H9 (cell line): ENCODE measurements at regions not wholly inside any gene's neighbourhood (a gene's known extent, or its start where the extent isn't known, plus 50 kb on each side); places are given as distances from the start of the nearest gene placed in this dataset.

Experiments used
- DNase-seq: peaks from one replicate; pipeline ENCODE4 v3.0.0-alpha.2; 2017
- H2AFZ ChIP-seq: one replicate; pipeline ENCODE4 v1.6.1; 2013; ENCODE audit warnings: mild to moderate bottlenecking, low read length, control low read depth, moderate library complexity
- H2AK5ac ChIP-seq: 2 replicates; pipeline ENCODE4 v1.6.1; 2013; ENCODE audit warnings: low read length, control low read depth, mixed read lengths; ENCODE audit not compliant: insufficient read length
- H2BK120ac ChIP-seq: one replicate; pipeline ENCODE4 v1.6.1; 2013; ENCODE audit warnings: low read depth, mild to moderate bottlenecking, low read length, control low read depth, inconsistent platforms; ENCODE audit not compliant: poor library complexity, severe bottlenecking
- H2BK12ac ChIP-seq: 2 replicates; pipeline ENCODE4 v1.6.1; 2013; ENCODE audit warnings: low read length, control low read depth, mixed read lengths, low read depth; ENCODE audit not compliant: insufficient read length
- H2BK15ac ChIP-seq: 2 replicates; pipeline ENCODE4 v1.6.1; 2013; ENCODE audit warnings: low read depth, low read length, control low read depth
- H2BK20ac ChIP-seq: one replicate; pipeline ENCODE4 v1.6.1; 2013; ENCODE audit warnings: low read depth, mild to moderate bottlenecking, low read length, control low read depth, inconsistent platforms; ENCODE audit not compliant: poor library complexity, severe bottlenecking
- H2BK5ac ChIP-seq: 2 replicates; pipeline ENCODE4 v1.6.1; 2013; ENCODE audit warnings: low read length, control low read depth, mixed read lengths; ENCODE audit not compliant: insufficient read length
- H3K14ac ChIP-seq: 2 replicates; pipeline ENCODE4 v1.6.1; 2013; ENCODE audit warnings: low read length, control low read depth; ENCODE audit not compliant: insufficient read depth
- H3K18ac ChIP-seq: 2 replicates; pipeline ENCODE4 v1.6.1; 2013; ENCODE audit warnings: low read depth, mild to moderate bottlenecking, mixed read lengths, low read length, control low read depth; ENCODE audit not compliant: insufficient read length
- H3K23ac ChIP-seq: 2 replicates; pipeline ENCODE4 v1.6.1; 2013; ENCODE audit warnings: low read length, control low read depth, mixed read lengths, low read depth; ENCODE audit not compliant: insufficient read length
- H3K23me2 ChIP-seq: 2 replicates; pipeline ENCODE4 v1.6.1; 2013; ENCODE audit warnings: low read depth, mild to moderate bottlenecking, mixed read lengths, low read length, control low read depth; ENCODE audit not compliant: insufficient read length, poor library complexity, severe bottlenecking
- H3K27ac ChIP-seq: 2 replicates; pipeline ENCODE4 v1.5.1; 2013; ENCODE audit warnings: low read length, control low read depth, mixed read lengths, low read depth; ENCODE audit not compliant: insufficient read length
- H3K27me3 ChIP-seq: 2 replicates; pipeline ENCODE4 v1.6.1; 2013; ENCODE audit warnings: low read length, control low read depth, inconsistent platforms; ENCODE audit not compliant: insufficient read depth
- H3K4ac ChIP-seq: 2 replicates; pipeline ENCODE4 v1.6.1; 2013; ENCODE audit warnings: low read depth, mild to moderate bottlenecking, control low read depth, inconsistent platforms, low read length, moderate library complexity
- H3K4me1 ChIP-seq: 2 replicates; pipeline ENCODE4 v1.6.1; 2013; ENCODE audit warnings: low read length, control low read depth, inconsistent platforms; ENCODE audit not compliant: insufficient read depth
- H3K4me2 ChIP-seq: 2 replicates; pipeline ENCODE4 v1.6.1; 2013; ENCODE audit warnings: low read length, control low read depth, mixed read lengths; ENCODE audit not compliant: insufficient read length, insufficient read depth
- H3K56ac ChIP-seq: 2 replicates; pipeline ENCODE4 v1.6.1; 2013; ENCODE audit warnings: low read depth, mild to moderate bottlenecking, mixed read lengths, low read length, control low read depth; ENCODE audit not compliant: insufficient read length
- H3K79me1 ChIP-seq: 2 replicates; pipeline ENCODE4 v1.6.1; 2013; ENCODE audit warnings: low read depth, mild to moderate bottlenecking, moderate library complexity, low read length, control low read depth, inconsistent platforms; ENCODE audit not compliant: insufficient read depth, poor library complexity, severe bottlenecking
- H3K79me2 ChIP-seq: 2 replicates; pipeline ENCODE4 v1.6.1; 2013; ENCODE audit warnings: low read length, control low read depth, inconsistent platforms; ENCODE audit not compliant: insufficient read depth
- H3K9ac ChIP-seq: 2 replicates; pipeline ENCODE4 v1.6.1; 2013; ENCODE audit warnings: low read length, control low read depth, mixed read lengths; ENCODE audit not compliant: insufficient read length; ENCODE audit errors: extremely low read depth
- H3K9me3 ChIP-seq: one replicate; pipeline ENCODE4 v1.6.1; 2013; ENCODE audit warnings: low read depth, low read length, inconsistent platforms; ENCODE audit not compliant: control insufficient read depth
- H3T11ph ChIP-seq: one replicate; pipeline ENCODE4 v1.6.1; 2013; ENCODE audit warnings: mild to moderate bottlenecking, low read length, control low read depth, inconsistent platforms
- H4K20me1 ChIP-seq: one replicate; pipeline ENCODE4 v1.6.1; 2013; ENCODE audit not compliant: control insufficient read depth, insufficient read length, insufficient read depth
- H4K5ac ChIP-seq: 2 replicates; pipeline ENCODE4 v1.6.1; 2013; ENCODE audit warnings: low read depth, mild to moderate bottlenecking, mixed read lengths, low read length, control low read depth; ENCODE audit not compliant: insufficient read length
- H4K8ac ChIP-seq: replicated peaks from 2 replicates; pipeline ENCODE4 v1.6.1; 2013; ENCODE audit warnings: low read length, control low read depth, mixed read lengths, low read depth; ENCODE audit not compliant: insufficient read length
- H4K91ac ChIP-seq: 2 replicates; pipeline ENCODE4 v1.6.1; 2013; ENCODE audit warnings: low read depth, mild to moderate bottlenecking, moderate library complexity, mixed read lengths, low read length, control low read depth; ENCODE audit not compliant: insufficient read length
- H3K27ac Mint-ChIP-seq, 3 experiments: 2 replicates in 2 of 3; 3 replicates in 1 of 3; pipeline ENCODE4 v1.8.0; 2020 to 2021; ENCODE audit warnings: mixed read lengths in 3 of 3, mild to moderate bottlenecking in 1 of 3, moderate library complexity in 1 of 3
- H3K27me3 Mint-ChIP-seq: 2 replicates; pipeline ENCODE4 v1.8.0; 2021; ENCODE audit warnings: low read depth, mild to moderate bottlenecking, moderate library complexity, mixed read lengths
- H3K36me3 Mint-ChIP-seq, 3 experiments: 2 replicates in 2 of 3; 3 replicates in 1 of 3; pipeline ENCODE4 v1.8.0; 2020 to 2021; ENCODE audit warnings: low read depth in 3 of 3, mixed read lengths in 3 of 3; ENCODE audit not compliant: insufficient read depth in 1 of 3
- H3K4me1 Mint-ChIP-seq, 2 experiments: 2 replicates each; pipeline ENCODE4 v1.8.0; 2020; ENCODE audit warnings: mixed read lengths in 2 of 2
- H3K4me3 Mint-ChIP-seq, 2 experiments: 2 replicates in 1 of 2; 3 replicates in 1 of 2; pipeline ENCODE4 v1.8.0; 2020 to 2021; ENCODE audit warnings: mild to moderate bottlenecking in 2 of 2, mixed read lengths in 2 of 2, moderate library complexity in 1 of 2
- H3K9me3 Mint-ChIP-seq, 2 experiments: 2 replicates in 1 of 2; 3 replicates in 1 of 2; pipeline ENCODE4 v1.8.0; 2020; ENCODE audit warnings: mild to moderate bottlenecking in 2 of 2, mixed read lengths in 2 of 2, moderate library complexity in 1 of 2
- WGBS: extraction: QIAGEN DNeasy Blood & Tissue Kit; methylation state at CpG from one replicate; pipeline ENCODE4 v1.1.7; 2013; ENCODE audit warnings: missing lambda C conversion rate, low lambda C conversion rate, mixed read lengths; ENCODE audit not compliant: insufficient read length; ENCODE audit errors: extremely low coverage; 5-methylcytosine and 5-hydroxymethylcytosine counted together
- TF ChIP-seq, protein P1 (sequence below): fragments of 200-600 bp; sonication (generic); conservative IDR thresholded peaks from 3 replicates; pipeline ENCODE4 v1.8.0; 2021; ENCODE audit warnings: antibody characterized with exemption, mild to moderate bottlenecking

DNA sequence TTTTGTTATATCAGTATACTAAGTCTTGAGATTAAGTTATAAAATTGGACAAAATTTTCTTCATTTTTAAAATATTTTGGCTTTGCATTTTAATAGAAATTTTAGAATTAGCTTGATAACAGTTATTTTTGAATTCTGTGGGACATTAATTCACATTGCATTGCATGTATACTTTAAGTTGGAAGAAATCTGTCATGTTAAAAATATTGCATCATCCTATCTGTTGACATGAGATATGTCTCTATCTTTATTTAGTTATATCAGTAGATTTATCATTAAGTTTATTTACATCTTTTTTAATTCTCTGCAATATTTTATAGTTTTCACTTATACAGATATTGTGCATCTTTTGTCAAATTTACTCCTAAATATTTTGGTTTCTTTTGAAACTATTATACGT is 904.6 kb upstream of the NR2F2 start:
- WGBS, result no CpG with 5 or more reads among the region's 1 CpG
- Histone ChIP-seq H3K18ac (no peak overlapping the region), H2BK15ac (no peak overlapping the region), H4K20me1 (no peaks in the 10 kb centered on the region), H3T11ph (no peak overlapping the region), H3K79me2 (no peaks in the 10 kb centered on the region), H3K23me2 (no peaks in the 10 kb centered on the region), H3K79me1 (no peaks in the 10 kb centered on the region), H2BK20ac (no peak overlapping the region), H3K9me3 (no peaks in the 10 kb centered on the region), H2BK12ac (no peak overlapping the region), H3K23ac (no peak overlapping the region), H2AK5ac (no peak overlapping the region), H3K27ac (no peak overlapping the region), H3K27me3 (no peaks in the 10 kb centered on the region), H3K9ac (no peak overlapping the region), H4K8ac (no peak overlapping the region), H4K5ac (no peak overlapping the region), H4K91ac (no peak overlapping the region), H3K4me2 (no peak overlapping the region), H3K4ac (no peak overlapping the region), H3K14ac (no peak overlapping the region), H3K4me1 (no peaks in the 10 kb centered on the region), H2AFZ (no peak overlapping the region), H3K56ac (no peak overlapping the region), H2BK5ac (no peak overlapping the region), H2BK120ac (no peak overlapping the region)
- TF ChIP-seq, protein P1, sequence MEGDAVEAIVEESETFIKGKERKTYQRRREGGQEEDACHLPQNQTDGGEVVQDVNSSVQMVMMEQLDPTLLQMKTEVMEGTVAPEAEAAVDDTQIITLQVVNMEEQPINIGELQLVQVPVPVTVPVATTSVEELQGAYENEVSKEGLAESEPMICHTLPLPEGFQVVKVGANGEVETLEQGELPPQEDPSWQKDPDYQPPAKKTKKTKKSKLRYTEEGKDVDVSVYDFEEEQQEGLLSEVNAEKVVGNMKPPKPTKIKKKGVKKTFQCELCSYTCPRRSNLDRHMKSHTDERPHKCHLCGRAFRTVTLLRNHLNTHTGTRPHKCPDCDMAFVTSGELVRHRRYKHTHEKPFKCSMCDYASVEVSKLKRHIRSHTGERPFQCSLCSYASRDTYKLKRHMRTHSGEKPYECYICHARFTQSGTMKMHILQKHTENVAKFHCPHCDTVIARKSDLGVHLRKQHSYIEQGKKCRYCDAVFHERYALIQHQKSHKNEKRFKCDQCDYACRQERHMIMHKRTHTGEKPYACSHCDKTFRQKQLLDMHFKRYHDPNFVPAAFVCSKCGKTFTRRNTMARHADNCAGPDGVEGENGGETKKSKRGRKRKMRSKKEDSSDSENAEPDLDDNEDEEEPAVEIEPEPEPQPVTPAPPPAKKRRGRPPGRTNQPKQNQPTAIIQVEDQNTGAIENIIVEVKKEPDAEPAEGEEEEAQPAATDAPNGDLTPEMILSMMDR, result no peak
- H3K36me3 Mint-ChIP-seq, result peaks cover 4 to 7% (median 7%) of the 10 kb centered on the region in 3 experiments; a peak in 3 of 7 replicates
- H3K4me1 Mint-ChIP-seq, result no peaks in the 10 kb centered on the region
- H3K27me3 Mint-ChIP-seq, result no peaks in the 10 kb centered on the region
- H3K27ac Mint-ChIP-seq, result no peak overlapping the region
- no peak overlapping the region for H3K4me3 Mint-ChIP-seq
- peaks cover 16 to 19% of the 10 kb centered on the region in 2 experiments for H3K9me3 Mint-ChIP-seq
- no peak for DNase-seq
